HCT116 (cell line): ENCODE measurements at regions not wholly inside any gene's neighbourhood (a gene's known extent, or its start where the extent isn't known, plus 50 kb on each side); places are given as distances from the start of the nearest gene placed in this dataset.

Source experiments
- CBX3 ChIP-seq: IDR thresholded peaks from 2 replicates; pipeline ENCODE4 v1.6.1; 2012; ENCODE audit warnings: low read depth
- EZH2 ChIP-seq: fragments of 200-600 bp; sonication (generic); IDR thresholded peaks from 2 replicates; pipeline ENCODE4 v1.6.1; 2017; ENCODE audit warnings: antibody characterized with exemption, mixed run types
- EZH2phosphoT487 ChIP-seq: fragments of 200-600 bp; IDR thresholded peaks from 2 replicates; pipeline ENCODE4 v1.6.1; 2018; ENCODE audit warnings: antibody characterized with exemption, borderline replicate concordance
- POLR2A ChIP-seq: IDR thresholded peaks from 2 replicates; pipeline ENCODE4 v1.7.0; 2011; ENCODE audit warnings: borderline replicate concordance; ENCODE audit not compliant: insufficient read depth, insufficient read length; ENCODE audit errors: extremely low read depth
- POLR2AphosphoS5 ChIP-seq: IDR thresholded peaks from 2 replicates; pipeline ENCODE4 v1.6.1; 2011; ENCODE audit warnings: mild to moderate bottlenecking, low read depth, low read length, moderate library complexity
- RAD21 ChIP-seq: IDR thresholded peaks from 2 replicates; pipeline ENCODE4 v1.6.1; 2012; ENCODE audit warnings: low read depth, mild to moderate bottlenecking
- SRF ChIP-seq: IDR thresholded peaks from 2 replicates; pipeline ENCODE4 v1.6.1; 2012; ENCODE audit warnings: low read depth
- TF ChIP-seq, protein P1 (sequence below), 3 experiments: fragments of 200-600 bp in 1 of 3; sonication (generic) in 1 of 3; IDR thresholded peaks in 2 of 3; conservative IDR thresholded peaks in 1 of 3; 2 replicates each; pipeline ENCODE4 v1.5.1; 2012 to 2017; ENCODE audit warnings: low read depth in 2 of 3, low read length in 2 of 3, antibody characterized with exemption in 1 of 3, borderline replicate concordance in 1 of 3, control low read depth in 1 of 3, mild to moderate bottlenecking in 1 of 3, mixed read lengths in 1 of 3, mixed run types in 1 of 3, moderate library complexity in 1 of 3; ENCODE audit not compliant: insufficient read depth in 1 of 3
- TF ChIP-seq, protein P2 (sequence below): IDR thresholded peaks from 2 replicates; pipeline ENCODE4 v1.6.1; 2012
- TF ChIP-seq, protein P3 (sequence below): IDR thresholded peaks from 2 replicates; pipeline ENCODE4 v1.6.1; 2012

DNA sequence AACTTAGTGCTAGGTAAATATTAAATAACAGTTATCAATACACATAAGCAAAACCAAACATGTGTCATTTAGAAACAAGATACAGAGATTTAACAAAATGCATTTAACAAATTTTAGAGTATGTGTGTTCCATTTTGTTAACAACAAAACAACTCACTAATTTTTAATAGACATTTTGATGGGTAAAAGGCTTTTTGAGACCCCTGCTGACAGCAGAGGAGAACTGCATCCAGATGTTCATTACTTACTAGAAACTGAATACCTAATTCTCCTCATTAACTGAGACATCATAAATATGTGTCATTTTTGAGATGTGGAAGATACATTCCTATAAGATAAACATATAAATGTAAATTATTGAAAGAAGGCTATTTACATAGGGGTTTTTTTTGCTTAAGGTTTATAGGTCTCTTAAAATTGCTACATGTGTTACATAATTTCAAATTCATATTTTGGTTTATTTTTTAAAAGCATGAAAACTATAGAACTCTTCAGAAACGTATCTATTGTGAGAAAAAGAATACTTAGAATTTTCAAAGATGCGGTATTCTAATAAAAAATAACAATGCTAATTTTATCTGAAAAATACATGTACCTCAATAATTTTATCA, 1009.8 kb downstream of the TUSC7 start:
- TF ChIP-seq, protein P1, sequence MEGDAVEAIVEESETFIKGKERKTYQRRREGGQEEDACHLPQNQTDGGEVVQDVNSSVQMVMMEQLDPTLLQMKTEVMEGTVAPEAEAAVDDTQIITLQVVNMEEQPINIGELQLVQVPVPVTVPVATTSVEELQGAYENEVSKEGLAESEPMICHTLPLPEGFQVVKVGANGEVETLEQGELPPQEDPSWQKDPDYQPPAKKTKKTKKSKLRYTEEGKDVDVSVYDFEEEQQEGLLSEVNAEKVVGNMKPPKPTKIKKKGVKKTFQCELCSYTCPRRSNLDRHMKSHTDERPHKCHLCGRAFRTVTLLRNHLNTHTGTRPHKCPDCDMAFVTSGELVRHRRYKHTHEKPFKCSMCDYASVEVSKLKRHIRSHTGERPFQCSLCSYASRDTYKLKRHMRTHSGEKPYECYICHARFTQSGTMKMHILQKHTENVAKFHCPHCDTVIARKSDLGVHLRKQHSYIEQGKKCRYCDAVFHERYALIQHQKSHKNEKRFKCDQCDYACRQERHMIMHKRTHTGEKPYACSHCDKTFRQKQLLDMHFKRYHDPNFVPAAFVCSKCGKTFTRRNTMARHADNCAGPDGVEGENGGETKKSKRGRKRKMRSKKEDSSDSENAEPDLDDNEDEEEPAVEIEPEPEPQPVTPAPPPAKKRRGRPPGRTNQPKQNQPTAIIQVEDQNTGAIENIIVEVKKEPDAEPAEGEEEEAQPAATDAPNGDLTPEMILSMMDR (IDR thresholded peaks at IDR 0.05 in 2 of 3, conservative IDR thresholded peaks at IDR 0.05 in 1 of 3; ENCODE audit: borderline replicate concordance in 1 of 3, insufficient read depth in 1 of 3, low read depth in 2 of 3, low read length in 2 of 3): peak; percentile 24 to 67 (median 50); a peak in 5 of 6 replicates
- TF ChIP-seq SRF: no peak
- no peak for TF ChIP-seq CBX3
- TF ChIP-seq EZH2phosphoT487: no peak
- TF ChIP-seq RAD21: peak; percentile 41; the same call in 1 of the 2 replicates
- TF ChIP-seq, protein P2, sequence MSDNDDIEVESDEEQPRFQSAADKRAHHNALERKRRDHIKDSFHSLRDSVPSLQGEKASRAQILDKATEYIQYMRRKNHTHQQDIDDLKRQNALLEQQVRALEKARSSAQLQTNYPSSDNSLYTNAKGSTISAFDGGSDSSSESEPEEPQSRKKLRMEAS: no peak
- TF ChIP-seq, protein P3, sequence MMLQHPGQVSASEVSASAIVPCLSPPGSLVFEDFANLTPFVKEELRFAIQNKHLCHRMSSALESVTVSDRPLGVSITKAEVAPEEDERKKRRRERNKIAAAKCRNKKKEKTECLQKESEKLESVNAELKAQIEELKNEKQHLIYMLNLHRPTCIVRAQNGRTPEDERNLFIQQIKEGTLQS: no peak
- no peak for TF ChIP-seq EZH2
- TF ChIP-seq POLR2A: no peak
- no peak for TF ChIP-seq POLR2AphosphoS5
